Activated CD4-positive, alpha-beta memory T cell treated with anti-CD3 and anti-CD28 coated beads for 36 hours (primary cell): ENCODE measurements at regions not wholly inside any gene's neighbourhood (a gene's known extent, or its start where the extent isn't known, plus 50 kb on each side); places are given as distances from the start of the nearest gene placed in this dataset.
"Not testable (repeated sequence)": the region's sequence is repeated elsewhere in the genome, so short reads cannot be mapped to it uniquely, and the experiment has no call there.

Source experiments
- CTCF ChIA-PET: fragments of 350-600 bp; sonication (Branson Sonifier 250); formaldehyde crosslinking; loops from one replicate; lab custom pipeline; 2021; ENCODE audit warnings: antibody characterized with exemption, inconsistent platforms; lab: Charles Lee
- POLR2A ChIA-PET: fragments of 350-600 bp; sonication (Branson Sonifier 250); formaldehyde crosslinking; loops from one replicate; lab custom pipeline; 2021; ENCODE audit warnings: antibody characterized with exemption; lab: Charles Lee
- DNase-seq: peaks from one replicate; pipeline ENCODE4 v3.0.0-alpha.2; 2020
- H3K27ac Mint-ChIP-seq: one replicate; pipeline ENCODE4 v1.8.0; 2021; ENCODE audit warnings: mixed read lengths
- H3K27me3 Mint-ChIP-seq: one replicate; pipeline ENCODE4 v1.8.0; 2021; ENCODE audit warnings: mixed read lengths
- H3K36me3 Mint-ChIP-seq: one replicate; pipeline ENCODE4 v1.8.0; 2021; ENCODE audit warnings: mixed read lengths
- H3K4me1 Mint-ChIP-seq: one replicate; pipeline ENCODE4 v1.8.0; 2021; ENCODE audit warnings: low read depth, mixed read lengths
- H3K4me3 Mint-ChIP-seq: one replicate; pipeline ENCODE4 v1.8.0; 2021; ENCODE audit warnings: mild to moderate bottlenecking, mixed read lengths
- H3K9me3 Mint-ChIP-seq: one replicate; pipeline ENCODE4 v1.8.0; 2021; ENCODE audit warnings: mixed read lengths
- intact Hi-C: fragments of 100-400 bp; cut with micrococcal nuclease; formaldehyde crosslinking; loops from one replicate; pipeline ENCODE4 v1.15.1; 2023

DNA sequence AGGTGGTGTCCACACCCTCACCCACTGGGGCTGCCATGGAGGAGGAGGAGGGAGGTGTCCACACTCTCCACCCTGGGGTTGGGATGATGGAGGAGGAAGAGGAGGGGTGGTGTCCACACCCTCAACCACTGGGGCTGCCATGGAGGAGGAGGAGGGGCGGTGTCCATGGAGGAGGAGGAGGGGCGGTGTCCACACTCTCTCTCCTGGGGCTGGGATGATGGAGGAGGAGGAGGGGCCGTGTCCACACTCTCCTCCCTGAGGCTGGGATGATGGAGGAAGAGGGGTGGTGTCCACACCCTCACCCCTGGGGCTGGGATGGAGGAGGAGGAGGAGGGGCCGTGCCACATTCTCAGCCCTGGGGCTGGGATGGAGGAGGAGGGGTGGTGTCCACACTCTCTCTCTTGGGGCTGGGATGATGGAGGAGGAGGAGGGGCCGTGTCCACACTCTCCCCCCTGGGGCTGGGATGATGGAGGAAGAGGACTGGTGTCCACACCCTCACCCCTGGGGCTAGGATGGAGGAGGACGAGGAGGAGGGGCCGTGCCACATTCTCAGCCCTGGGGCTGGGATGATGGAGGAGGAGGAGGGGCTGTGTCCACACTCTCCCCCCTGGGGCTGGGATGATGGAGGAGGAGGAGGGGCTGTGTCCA is 231.7 kb downstream of the CRLF2 start:
- no peak for DNase-seq
- POLR2A ChIA-PET: no interaction called here
- CTCF ChIA-PET: no interaction called here
- Mint-ChIP-seq H3K27me3 (peaks cover 13% of the 10 kb centered on the region), H3K4me3 (no peak overlapping the region), H3K36me3 (no peaks in the 10 kb centered on the region), H3K9me3 (peaks cover 11% of the 10 kb centered on the region), H3K4me1 (no peaks in the 10 kb centered on the region), H3K27ac (no peak overlapping the region)
- intact Hi-C loops: no loop called here

- DNase-seq, H3K4me1 Mint-ChIP-seq, CTCF ChIA-PET, intact Hi-C loops, H3K4me3 Mint-ChIP-seq, H3K27ac Mint-ChIP-seq, H3K36me3 Mint-ChIP-seq, POLR2A ChIA-PET: not testable (repeated sequence)
- Mint-ChIP-seq H3K27me3 (peaks cover 13% of the 10 kb centered on the region), H3K9me3 (peaks cover 15% of the 10 kb centered on the region)
Observed at GRCh38 chrX:979127-979526, 233.3 kb downstream of the CRLF2 start.

DNA sequence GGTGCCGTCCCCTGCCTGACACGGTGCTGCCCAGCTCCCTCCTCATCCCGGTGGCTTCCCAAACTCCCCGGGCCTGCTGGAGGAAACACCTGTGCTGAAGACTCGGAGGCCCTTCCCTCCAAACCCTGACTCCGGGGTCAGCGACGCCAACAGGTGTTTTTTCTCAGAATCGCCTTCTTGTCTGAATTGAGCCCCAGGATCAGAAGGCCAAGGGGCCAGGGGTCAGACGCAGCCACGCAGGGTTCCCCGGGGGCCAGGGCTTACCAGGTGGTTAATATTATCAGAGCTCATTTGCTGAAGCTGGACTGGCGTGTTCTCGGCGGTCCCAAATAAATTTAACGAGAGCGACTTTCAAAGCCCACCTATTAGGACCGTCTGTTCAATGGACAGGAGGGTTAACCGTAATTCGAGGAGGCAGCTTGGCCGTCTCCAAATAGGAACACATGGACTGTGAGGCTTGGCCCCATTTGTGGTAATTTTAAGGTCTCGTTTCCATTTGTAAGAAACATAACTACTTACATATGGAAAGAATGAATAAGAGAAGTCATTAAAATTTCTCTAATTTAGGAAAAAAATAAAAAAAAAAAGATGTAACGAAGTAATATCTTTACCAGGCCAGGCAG is 239.3 kb downstream of the CRLF2 start:
- intact Hi-C loops: no loop called here
- DNase-seq: no peak
- Mint-ChIP-seq H3K4me1 (no peaks in the 10 kb centered on the region), H3K27ac (no peak overlapping the region), H3K36me3 (no peaks in the 10 kb centered on the region), H3K27me3 (no peaks in the 10 kb centered on the region), H3K4me3 (no peak overlapping the region), H3K9me3 (peaks cover 15% of the 10 kb centered on the region)
- CTCF ChIA-PET: no interaction called here
- POLR2A ChIA-PET: no interaction called here

DNA sequence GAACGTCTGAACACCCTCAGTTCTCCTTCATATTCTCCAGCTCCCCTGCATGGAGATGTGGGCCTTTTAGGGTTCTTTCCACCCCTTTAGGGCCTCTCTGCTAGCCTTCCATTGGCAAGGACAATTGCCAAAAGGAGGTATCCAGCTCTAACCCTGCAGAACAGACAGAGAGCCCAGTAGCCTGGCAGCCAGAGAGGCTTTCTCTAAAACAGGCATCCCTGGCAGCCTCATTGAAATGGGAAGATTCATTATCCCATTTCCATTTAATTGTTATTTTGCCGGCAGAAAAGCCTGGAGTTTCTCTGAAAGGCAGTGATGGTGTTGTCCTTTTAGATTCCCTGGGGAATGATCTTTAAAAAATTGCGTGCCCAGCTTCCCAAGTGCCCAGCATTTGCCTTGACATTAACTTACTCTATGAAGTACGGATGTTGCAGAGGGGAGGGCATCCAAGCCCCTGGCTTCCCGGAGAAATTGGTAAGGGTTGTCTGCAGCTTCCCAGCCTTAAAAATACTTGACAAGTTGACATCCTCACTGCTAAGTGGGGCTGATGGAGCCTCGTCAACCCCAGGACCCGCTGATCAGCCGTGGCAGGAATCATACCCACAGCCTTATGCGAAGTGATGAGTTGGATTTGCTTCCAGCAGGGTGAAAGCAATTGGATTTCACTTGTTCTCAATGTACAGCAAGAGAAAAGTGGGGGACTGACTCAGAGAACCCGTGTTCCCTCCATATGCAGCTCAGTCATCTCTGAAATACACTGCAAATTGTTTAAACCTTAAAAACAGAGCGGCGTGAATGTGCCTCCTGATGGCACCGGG is 244.1 kb downstream of the CRLF2 start:
- intact Hi-C loops: no loop called here
- DNase-seq: no peak
- ChIA-PET CTCF (no interaction called here), POLR2A (no interaction called here)
- Mint-ChIP-seq H3K4me1 (peaks cover 6% of the 10 kb centered on the region), H3K9me3 (no peaks in the 10 kb centered on the region), H3K27me3 (no peaks in the 10 kb centered on the region), H3K27ac (no peak overlapping the region), H3K4me3 (no peak overlapping the region), H3K36me3 (no peaks in the 10 kb centered on the region)

DNA sequence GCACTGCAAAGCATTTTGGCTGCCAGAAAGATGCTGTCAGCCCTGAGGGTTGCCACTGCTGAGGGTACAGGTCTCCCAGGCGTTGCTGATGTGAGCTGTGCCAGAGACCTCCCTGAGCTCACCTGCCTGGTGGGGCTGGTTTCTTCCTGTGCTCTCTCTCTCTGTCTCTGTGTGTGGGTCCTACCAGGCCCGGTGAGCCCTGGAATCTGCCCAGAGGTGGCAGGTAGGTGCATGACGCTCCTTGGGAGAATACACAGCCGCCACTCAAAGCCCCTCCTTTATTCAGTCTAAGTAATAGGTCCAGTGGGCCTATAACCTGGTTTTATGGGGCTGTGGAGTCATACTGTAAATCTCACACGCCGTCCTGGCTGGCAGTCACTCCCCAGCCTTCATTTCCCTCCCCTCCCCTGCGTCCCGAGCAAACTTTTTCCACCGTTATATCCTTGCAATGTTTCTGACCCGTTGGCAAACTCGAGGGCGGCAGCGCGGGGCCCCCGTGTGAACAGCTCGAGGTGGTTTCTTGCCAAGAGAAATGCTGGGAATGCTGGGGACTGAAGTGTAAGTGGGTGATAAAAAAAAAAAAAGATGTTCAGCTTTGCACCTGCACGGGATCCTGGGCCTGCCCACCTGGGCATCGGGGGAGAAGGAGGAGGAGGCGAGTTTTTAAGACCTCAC is 245.9 kb downstream of the CRLF2 start:
- DNase-seq: no peak
- Mint-ChIP-seq H3K27me3 (peaks cover 1% of the 10 kb centered on the region), H3K4me3 (no peak overlapping the region), H3K9me3 (no peaks in the 10 kb centered on the region), H3K4me1 (peaks cover 6% of the 10 kb centered on the region), H3K27ac (no peak overlapping the region), H3K36me3 (no peaks in the 10 kb centered on the region)
- ChIA-PET POLR2A (no interaction called here), CTCF (no interaction called here)
- intact Hi-C loops: no loop called here

DNA sequence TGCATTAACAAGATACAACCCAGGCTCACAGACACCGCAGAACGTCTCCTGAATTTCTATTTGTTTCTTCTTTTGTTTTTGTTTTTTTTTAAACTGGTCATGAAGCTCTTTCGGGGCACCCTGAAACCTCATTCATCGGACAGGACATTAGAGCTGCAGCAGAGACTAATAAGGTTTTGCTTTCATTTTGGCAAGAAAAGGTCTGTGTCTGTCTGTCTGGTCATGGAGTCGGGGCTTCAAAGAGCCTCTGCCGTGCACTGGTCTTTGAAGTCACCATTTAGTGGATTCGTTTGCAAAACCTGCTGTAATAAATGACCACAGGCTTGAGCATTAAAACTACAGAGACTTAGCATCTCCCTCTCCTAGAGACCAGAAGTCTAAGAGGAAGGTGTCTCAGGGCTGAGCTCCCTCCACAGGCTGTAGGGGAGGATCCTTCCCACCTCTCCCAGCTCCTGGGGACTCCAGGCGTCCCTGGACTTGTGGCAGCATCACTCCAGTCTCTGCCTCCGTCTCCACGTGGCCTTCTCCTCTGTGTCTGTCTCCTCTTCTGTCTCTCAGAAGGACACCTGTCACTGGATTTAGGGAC is 247.5 kb downstream of the CRLF2 start:
- no peak overlapping the region for H3K27ac Mint-ChIP-seq

DNA sequence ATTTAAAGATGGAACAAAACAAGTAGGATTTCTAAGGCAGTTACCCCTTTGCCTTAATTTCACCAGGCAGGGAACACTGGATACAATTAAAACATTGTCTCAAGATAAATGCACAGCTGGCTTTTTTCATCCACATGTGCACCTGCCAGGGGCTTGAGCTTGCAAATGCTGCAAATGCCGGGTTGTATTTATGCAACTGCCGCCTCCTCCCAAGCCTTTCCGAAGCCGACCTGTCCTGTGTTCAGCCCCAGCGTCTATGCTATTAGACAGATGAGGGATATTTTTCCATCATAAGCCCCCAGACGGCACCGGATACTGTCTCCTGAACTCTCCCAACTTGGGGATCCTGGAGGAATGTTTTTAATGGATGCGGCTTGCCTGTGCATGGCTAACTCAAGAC is 251.6 kb downstream of the CRLF2 start:
- ChIA-PET POLR2A (no interaction called here), CTCF (no interaction called here)
- no peak overlapping the region for H3K27ac Mint-ChIP-seq
- peaks cover 6% of the 10 kb centered on the region for H3K4me1 Mint-ChIP-seq
- intact Hi-C loops: no loop called here
- no peaks in the 10 kb centered on the region for H3K36me3 Mint-ChIP-seq
- peaks cover 3% of the 10 kb centered on the region for H3K27me3 Mint-ChIP-seq
- no peak for DNase-seq
- H3K9me3 Mint-ChIP-seq: no peaks in the 10 kb centered on the region
- no peak overlapping the region for H3K4me3 Mint-ChIP-seq

More for the DNA sequence above, 247.5 kb downstream of the CRLF2 start:
- ChIA-PET POLR2A (no interaction called here), CTCF (no interaction called here)
- H3K9me3 Mint-ChIP-seq: no peaks in the 10 kb centered on the region
- peaks cover 1% of the 10 kb centered on the region for H3K27me3 Mint-ChIP-seq
- H3K4me3 Mint-ChIP-seq: no peak overlapping the region
- intact Hi-C loops: no loop called here
- no peak for DNase-seq
- peaks cover 6% of the 10 kb centered on the region for H3K4me1 Mint-ChIP-seq
- H3K36me3 Mint-ChIP-seq: no peaks in the 10 kb centered on the region

- Mint-ChIP-seq H3K27ac (no peak overlapping the region), H3K27me3 (peaks cover 3% of the 10 kb centered on the region), H3K4me3 (no peak overlapping the region), H3K9me3 (no peaks in the 10 kb centered on the region), H3K4me1 (peaks cover 3% of the 10 kb centered on the region), H3K36me3 (no peaks in the 10 kb centered on the region)
- intact Hi-C loops: no loop called here
- CTCF ChIA-PET: no interaction called here
- POLR2A ChIA-PET: no interaction called here
- no peak for DNase-seq
Observed at GRCh38 chrX:959595-959994, 252.9 kb downstream of the CRLF2 start.

DNA sequence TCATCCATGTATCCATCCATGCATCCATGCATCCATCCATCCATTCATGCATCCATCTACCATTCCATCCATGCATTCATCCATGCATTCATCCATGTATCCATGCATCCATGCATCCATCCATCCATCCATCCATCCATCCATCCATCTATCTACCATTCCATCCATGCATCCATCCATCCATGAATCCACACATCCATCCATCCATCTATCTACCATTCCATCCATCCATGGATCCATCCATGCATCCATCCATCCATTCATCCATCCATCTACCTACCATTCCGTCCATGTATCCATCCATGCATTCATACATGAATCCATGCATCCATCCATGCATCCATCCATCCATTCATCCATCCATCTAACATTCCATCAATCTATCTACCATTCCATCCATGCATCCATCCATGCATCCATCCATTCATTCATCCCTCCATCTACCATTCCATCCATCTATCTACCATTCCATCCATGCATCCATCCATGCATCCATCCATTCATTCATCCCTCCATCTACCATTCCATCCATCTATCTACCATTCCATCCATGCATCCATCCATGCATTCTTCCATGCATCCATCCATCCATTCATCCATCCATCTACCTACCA is 257.2 kb downstream of the CRLF2 start:
- H3K27me3 Mint-ChIP-seq, DNase-seq, intact Hi-C loops, H3K4me1 Mint-ChIP-seq, H3K4me3 Mint-ChIP-seq, CTCF ChIA-PET, H3K9me3 Mint-ChIP-seq, H3K36me3 Mint-ChIP-seq, H3K27ac Mint-ChIP-seq, POLR2A ChIA-PET: not testable (repeated sequence)

- no peak overlapping the region for H3K4me3 Mint-ChIP-seq
- DNase-seq: no peak
- H3K36me3 Mint-ChIP-seq: no peaks in the 10 kb centered on the region
- CTCF ChIA-PET: no interaction called here
- H3K9me3 Mint-ChIP-seq: no peaks in the 10 kb centered on the region
- POLR2A ChIA-PET: no interaction called here
- H3K27ac Mint-ChIP-seq: no peak overlapping the region
- intact Hi-C loops: no loop called here
- no peaks in the 10 kb centered on the region for H3K4me1 Mint-ChIP-seq
- no peaks in the 10 kb centered on the region for H3K27me3 Mint-ChIP-seq
Observed at GRCh38 chrX:953879-954482, 258.5 kb downstream of the CRLF2 start.

GRCh38 chrX:952816-953215 is 259.6 kb downstream of the CRLF2 start:
- Mint-ChIP-seq H3K4me1 (no peaks in the 10 kb centered on the region), H3K9me3 (no peaks in the 10 kb centered on the region), H3K36me3 (no peaks in the 10 kb centered on the region), H3K4me3 (no peak overlapping the region), H3K27me3 (no peaks in the 10 kb centered on the region), H3K27ac (no peak overlapping the region)
- POLR2A ChIA-PET: no interaction called here
- intact Hi-C loops: no loop called here
- CTCF ChIA-PET: no interaction called here
- no peak for DNase-seq
